Activated CD4-positive, alpha-beta T cell treated with anti-CD3 and anti-CD28 coated beads for 36 hours (primary cell): ENCODE measurements at regions not wholly inside any gene's neighbourhood (a gene's known extent, or its start where the extent isn't known, plus 50 kb on each side); places are given as distances from the start of the nearest gene placed in this dataset.

Experiments
- ATAC-seq: fragments of 200-7000 bp; cut with Tn5 transposase; one replicate; pipeline ENCODE4 v1.10.0; 2021; ENCODE audit warnings: mild to moderate bottlenecking, moderate library complexity
- CTCF ChIA-PET: fragments of 350-600 bp; sonication (Branson Sonifier 250); formaldehyde crosslinking; loops from one replicate; lab custom pipeline; 2021; ENCODE audit warnings: antibody characterized with exemption; lab: Charles Lee
- POLR2A ChIA-PET: fragments of 350-600 bp; sonication (Branson Sonifier 250); formaldehyde crosslinking; loops from one replicate; lab custom pipeline; 2021; ENCODE audit warnings: antibody characterized with exemption, inconsistent platforms; lab: Charles Lee
- DNase-seq: peaks from one replicate; pipeline ENCODE4 v3.0.0-alpha.2; 2020
- H3K27ac Mint-ChIP-seq: one replicate; pipeline ENCODE4 v1.8.0; 2021; ENCODE audit warnings: mixed read lengths
- H3K27me3 Mint-ChIP-seq: one replicate; pipeline ENCODE4 v1.8.0; 2021; ENCODE audit warnings: mixed read lengths
- H3K36me3 Mint-ChIP-seq: one replicate; pipeline ENCODE4 v1.8.0; 2021; ENCODE audit warnings: low read depth, mixed read lengths
- H3K4me1 Mint-ChIP-seq: one replicate; pipeline ENCODE4 v1.8.0; 2021; ENCODE audit warnings: mixed read lengths
- H3K4me3 Mint-ChIP-seq: one replicate; pipeline ENCODE4 v1.8.0; 2021; ENCODE audit warnings: mild to moderate bottlenecking, moderate library complexity, mixed read lengths
- H3K9me3 Mint-ChIP-seq: one replicate; pipeline ENCODE4 v1.8.0; 2021; ENCODE audit warnings: low read depth, mixed read lengths
- intact Hi-C, 2 experiments: fragments of 100-400 bp; cut with DNase I in 1 of 2; cut with micrococcal nuclease in 1 of 2; formaldehyde crosslinking; loops; one replicate each; pipeline versions ENCODE4 v1.14.2 to v1.15.1; 2022 to 2024; cut with DNase I, micrococcal nuclease

- Mint-ChIP-seq H3K27ac (no peak overlapping the region), H3K9me3 (no peaks in the 10 kb centered on the region), H3K4me3 (no peak overlapping the region), H3K27me3 (no peaks in the 10 kb centered on the region), H3K36me3 (peaks cover 23% of the 10 kb centered on the region), H3K4me1 (no peaks in the 10 kb centered on the region)
- ATAC-seq (no peak), DNase-seq (no peak)
- CTCF ChIA-PET, result interaction anchor here (1.1 to 1.2 kb wide), 3 partner anchors 40 to 254 kb away, joined by 3 to 4 read pairs (median 4); no protein-coding TSS in a partner anchor
- intact Hi-C loops, result no loop called here
- POLR2A ChIA-PET, result no interaction called here
Measured at GRCh38 chr2:74081030-74081762, 66.5 kb downstream of the BOLA3 start.

GRCh38 chr2:74081763-74082110 is 66.0 kb downstream of the BOLA3 start:
- intact Hi-C loops, result no loop called here
- no peaks in the 10 kb centered on the region for H3K9me3 Mint-ChIP-seq
- H3K27ac Mint-ChIP-seq, result no peak overlapping the region
- H3K4me1 Mint-ChIP-seq, result no peaks in the 10 kb centered on the region
- H3K4me3 Mint-ChIP-seq, result no peak overlapping the region
- peaks cover 21% of the 10 kb centered on the region for H3K36me3 Mint-ChIP-seq
- no peak for DNase-seq
- ChIA-PET POLR2A (no interaction called here), CTCF (no interaction called here)
- H3K27me3 Mint-ChIP-seq, result no peaks in the 10 kb centered on the region
- no peak for ATAC-seq

GRCh38 chr2:74083750-74084149 is 64.0 kb downstream of the BOLA3 start:
- Mint-ChIP-seq H3K9me3 (no peaks in the 10 kb centered on the region), H3K4me3 (no peak overlapping the region), H3K36me3 (peaks cover 31% of the 10 kb centered on the region), H3K27ac (no peak overlapping the region), H3K27me3 (no peaks in the 10 kb centered on the region), H3K4me1 (no peaks in the 10 kb centered on the region)
- DNase-seq, result no peak
- POLR2A ChIA-PET, result no interaction called here
- intact Hi-C loops, result no loop called here
- CTCF ChIA-PET, result no interaction called here
- no peak for ATAC-seq
